ENCODE measurements at regions not wholly inside any gene's neighbourhood (a gene's known extent, or its start where the extent isn't known, plus 50 kb on each side); places are given as distances from the start of the nearest gene placed in this dataset.

DNA sequence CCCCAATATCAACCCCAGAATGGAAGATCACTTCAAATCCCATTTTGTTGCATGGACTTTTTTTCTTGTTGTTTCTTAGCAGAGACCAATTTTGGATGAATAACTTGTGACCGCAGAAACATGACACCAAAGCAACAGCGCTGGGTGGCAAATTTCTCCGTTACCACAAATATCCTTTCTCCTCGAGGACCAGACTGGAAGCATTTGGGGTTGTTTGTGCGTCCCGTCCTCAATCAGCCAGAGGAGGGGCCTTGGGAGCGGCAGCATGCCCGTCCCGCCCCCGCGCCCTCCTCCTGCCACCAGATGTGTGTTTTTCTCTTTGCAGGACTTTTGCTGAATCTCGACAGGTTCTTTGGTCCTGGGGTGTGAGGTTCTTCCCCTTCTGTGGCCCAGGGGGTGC lies 282.5 kb upstream of the FOXF1 start:
- TF ChIP-seq, protein P1, sequence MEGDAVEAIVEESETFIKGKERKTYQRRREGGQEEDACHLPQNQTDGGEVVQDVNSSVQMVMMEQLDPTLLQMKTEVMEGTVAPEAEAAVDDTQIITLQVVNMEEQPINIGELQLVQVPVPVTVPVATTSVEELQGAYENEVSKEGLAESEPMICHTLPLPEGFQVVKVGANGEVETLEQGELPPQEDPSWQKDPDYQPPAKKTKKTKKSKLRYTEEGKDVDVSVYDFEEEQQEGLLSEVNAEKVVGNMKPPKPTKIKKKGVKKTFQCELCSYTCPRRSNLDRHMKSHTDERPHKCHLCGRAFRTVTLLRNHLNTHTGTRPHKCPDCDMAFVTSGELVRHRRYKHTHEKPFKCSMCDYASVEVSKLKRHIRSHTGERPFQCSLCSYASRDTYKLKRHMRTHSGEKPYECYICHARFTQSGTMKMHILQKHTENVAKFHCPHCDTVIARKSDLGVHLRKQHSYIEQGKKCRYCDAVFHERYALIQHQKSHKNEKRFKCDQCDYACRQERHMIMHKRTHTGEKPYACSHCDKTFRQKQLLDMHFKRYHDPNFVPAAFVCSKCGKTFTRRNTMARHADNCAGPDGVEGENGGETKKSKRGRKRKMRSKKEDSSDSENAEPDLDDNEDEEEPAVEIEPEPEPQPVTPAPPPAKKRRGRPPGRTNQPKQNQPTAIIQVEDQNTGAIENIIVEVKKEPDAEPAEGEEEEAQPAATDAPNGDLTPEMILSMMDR (IDR thresholded peaks at IDR 0.05; ENCODE audit: low read depth, low read length) = no peak
- H3K4me3 ChIP-seq (ENCODE audit: low read depth, low read length) = no peak overlapping the region
- no peak for DNase-seq (ENCODE audit: low read depth)

- no peak overlapping the region for H3K4me3 ChIP-seq (ENCODE audit: low read depth, low read length)
- TF ChIP-seq MYC (IDR thresholded peaks at IDR 0.05; ENCODE audit: low read depth, low read length) (no peak), MAX (IDR thresholded peaks at IDR 0.05; ENCODE audit: low read depth, low read length) (no peak), POLR2A (IDR thresholded peaks at IDR 0.05; ENCODE audit: extremely low read depth, insufficient read length) (no peak)
- TF ChIP-seq, protein P1 (IDR thresholded peaks at IDR 0.05; ENCODE audit: low read depth, low read length) = no peak
- DNase-seq (ENCODE audit: low read depth) = no peak
These were observed 281.6 kb upstream of the FOXF1 start for GRCh38 chr16:86228713-86229112.

GRCh38 chr16:86229283-86229682 lies 281.0 kb upstream of the FOXF1 start:
- TF ChIP-seq, protein P1 (IDR thresholded peaks at IDR 0.05; ENCODE audit: low read depth, low read length) = no peak
- TF ChIP-seq POLR2A (IDR thresholded peaks at IDR 0.05; ENCODE audit: extremely low read depth, insufficient read length) = no peak
- TF ChIP-seq MYC (IDR thresholded peaks at IDR 0.05; ENCODE audit: low read depth, low read length) = no peak
- no peak for TF ChIP-seq MAX (IDR thresholded peaks at IDR 0.05; ENCODE audit: low read depth, low read length)
- no peak for DNase-seq (ENCODE audit: low read depth)
- no peak overlapping the region for H3K4me3 ChIP-seq (ENCODE audit: low read depth, low read length)

- TF ChIP-seq, protein P1 (IDR thresholded peaks at IDR 0.05; ENCODE audit: low read depth, low read length) = no peak
- TF ChIP-seq MAX (IDR thresholded peaks at IDR 0.05; ENCODE audit: low read depth, low read length) (no peak), MYC (IDR thresholded peaks at IDR 0.05; ENCODE audit: low read depth, low read length) (no peak), POLR2A (IDR thresholded peaks at IDR 0.05; ENCODE audit: extremely low read depth, insufficient read length) (no peak)
- no peak for DNase-seq (ENCODE audit: low read depth)
- H3K4me3 ChIP-seq (ENCODE audit: low read depth, low read length) = no peak overlapping the region
These were observed 280.3 kb upstream of the FOXF1 start for GRCh38 chr16:86229866-86230656.

- no peak for DNase-seq (ENCODE audit: low read depth)
- TF ChIP-seq MYC (IDR thresholded peaks at IDR 0.05; ENCODE audit: low read depth, low read length) (no peak), MAX (IDR thresholded peaks at IDR 0.05; ENCODE audit: low read depth, low read length) (no peak), POLR2A (IDR thresholded peaks at IDR 0.05; ENCODE audit: extremely low read depth, insufficient read length) (no peak)
- TF ChIP-seq, protein P1 (IDR thresholded peaks at IDR 0.05; ENCODE audit: low read depth, low read length) = no peak
- no peak overlapping the region for H3K4me3 ChIP-seq (ENCODE audit: low read depth, low read length)
These were observed 278.9 kb upstream of the FOXF1 start for GRCh38 chr16:86231321-86231995.
